PC-9 (cell line): ENCODE measurements at regions not wholly inside any gene's neighbourhood (a gene's known extent, or its start where the extent isn't known, plus 50 kb on each side); places are given as distances from the start of the nearest gene placed in this dataset.

ENCODE experiments used
- BruUV-seq: library from RNA; stranded (reverse); fragments of 400-500 nt; replicated peaks from 2 replicates; lab custom pipeline; 2021; lab: Mats Ljungman, UMichigan
- CTCF ChIA-PET: fragments of 300-600 bp; sonication (Branson Sonifier 250); formaldehyde crosslinking; loops from one replicate; lab custom pipeline; 2022; ENCODE audit warnings: antibody characterized with exemption; lab: Charles Lee
- POLR2A ChIA-PET: fragments of 300-600 bp; sonication (Branson Sonifier 250); formaldehyde crosslinking; loops from one replicate; lab custom pipeline; 2022; ENCODE audit warnings: antibody characterized with exemption; ENCODE audit not compliant: unreplicated experiment; lab: Charles Lee
- DNase-seq, 2 experiments: peaks; one replicate each; pipeline versions ENCODE4 v3.0.0 to v3.0.0-alpha.2; 2015 to 2022; ENCODE audit warnings: mixed read lengths in 1 of 2
- H2AFZ ChIP-seq: fragments of 200-600 bp; sonication (generic); 2 replicates; pipeline ENCODE4 v1.8.1; 2017; ENCODE audit warnings: antibody characterized with exemption
- H3F3A ChIP-seq: fragments of 200-600 bp; sonication (generic); 2 replicates; pipeline ENCODE4 v1.8.1; 2017; ENCODE audit warnings: antibody characterized with exemption, mild to moderate bottlenecking, low read depth; ENCODE audit not compliant: insufficient read depth
- H3K27ac ChIP-seq: fragments of 200-600 bp; sonication (generic); 2 replicates; pipeline ENCODE4 v1.6.1; 2016; ENCODE audit warnings: mixed run types
- H3K27me3 ChIP-seq: fragments of 200-600 bp; sonication (generic); 2 replicates; pipeline ENCODE4 v1.6.1; 2016; ENCODE audit warnings: low read depth, mixed run types; ENCODE audit not compliant: insufficient read depth
- H3K36me3 ChIP-seq: fragments of 200-600 bp; sonication (generic); 2 replicates; pipeline ENCODE4 v1.6.1; 2016; ENCODE audit warnings: low read depth, mixed run types
- H3K4me1 ChIP-seq: fragments of 200-600 bp; sonication (generic); replicated peaks from 2 replicates; pipeline ENCODE4 v1.6.1; 2016; ENCODE audit warnings: mixed run types; ENCODE audit not compliant: insufficient read depth
- H3K4me2 ChIP-seq: fragments of 200-600 bp; sonication (generic); 2 replicates; pipeline ENCODE4 v1.6.1; 2017; ENCODE audit warnings: mixed run types
- H3K4me3 ChIP-seq: fragments of 200-600 bp; sonication (generic); 2 replicates; pipeline ENCODE4 v1.6.1; 2016; ENCODE audit warnings: mixed run types
- H3K79me2 ChIP-seq: fragments of 200-600 bp; sonication (generic); 2 replicates; pipeline ENCODE4 v1.6.1; 2017; ENCODE audit warnings: low read depth, mixed run types
- H3K9me2 ChIP-seq: fragments of 200-600 bp; sonication (generic); 2 replicates; pipeline ENCODE4 v1.8.1; 2017; ENCODE audit warnings: mild to moderate bottlenecking; ENCODE audit not compliant: insufficient read depth
- H3K9me3 ChIP-seq: fragments of 200-600 bp; sonication (generic); 2 replicates; pipeline ENCODE4 v1.8.1; 2016; ENCODE audit warnings: low read depth; ENCODE audit not compliant: insufficient read depth
- H4K20me1 ChIP-seq: fragments of 200-600 bp; sonication (generic); 2 replicates; pipeline ENCODE4 v1.8.1; 2017; ENCODE audit not compliant: insufficient read depth
- CTCF ChIP-seq: fragments of 200-600 bp; sonication (generic); conservative IDR thresholded peaks from 2 replicates; pipeline ENCODE4 v1.6.1; 2017; ENCODE audit warnings: mixed run types, antibody characterized with exemption, mild to moderate bottlenecking, moderate library complexity
- EZH2 ChIP-seq: fragments of 200-600 bp; sonication (generic); IDR thresholded peaks from 2 replicates; pipeline ENCODE4 v1.8.0; 2017; ENCODE audit warnings: antibody characterized with exemption, low read depth
- intact Hi-C: fragments of 100-400 bp; cut with micrococcal nuclease; formaldehyde crosslinking; loops from one replicate; pipeline ENCODE4 v1.10.0; 2022; ENCODE audit not compliant: unreplicated experiment

- H3K9me2 ChIP-seq = 0 out of 2 replicates have a peak, but pooled peaks cover 3% of the 10 kb centered on the region
- H3K9me3 ChIP-seq = no peaks in the 10 kb centered on the region
- H2AFZ ChIP-seq = no peak overlapping the region
- CTCF ChIA-PET = no interaction called here
- POLR2A ChIA-PET = no interaction called here
- no peak overlapping the region for H3K4me2 ChIP-seq
- intact Hi-C loops = no loop called here
- H3K27me3 ChIP-seq = no peaks in the 10 kb centered on the region
- TF ChIP-seq EZH2 (no peak), CTCF (no peak)
- no peaks in the 10 kb centered on the region for H4K20me1 ChIP-seq
- no peaks in the 10 kb centered on the region for H3F3A ChIP-seq
- H3K36me3 ChIP-seq = no peaks in the 10 kb centered on the region
- no peak overlapping the region for H3K27ac ChIP-seq
- no peaks in the 10 kb centered on the region for H3K79me2 ChIP-seq
- no peaks in the 10 kb centered on the region for H3K4me1 ChIP-seq
- DNase-seq = no peak
- BruUV-seq = no TSS peak
- H3K4me3 ChIP-seq = no peak overlapping the region
These were observed 60.2 kb upstream of the MTNR1B start for GRCh38 chr11:92909214-92909613.

- H3K4me3 ChIP-seq = no peak overlapping the region
- no TSS peak for BruUV-seq
- intact Hi-C loops = no loop called here
- no peak for DNase-seq
- no peaks in the 10 kb centered on the region for H3K4me1 ChIP-seq
- no peaks in the 10 kb centered on the region for H3F3A ChIP-seq
- no peaks in the 10 kb centered on the region for H3K27me3 ChIP-seq
- H3K36me3 ChIP-seq = no peaks in the 10 kb centered on the region
- no peaks in the 10 kb centered on the region for H3K9me3 ChIP-seq
- H3K4me2 ChIP-seq = no peak overlapping the region
- no peak overlapping the region for H2AFZ ChIP-seq
- H4K20me1 ChIP-seq = no peaks in the 10 kb centered on the region
- CTCF ChIA-PET = no interaction called here
- TF ChIP-seq EZH2 = no peak
- TF ChIP-seq CTCF = no peak
- POLR2A ChIA-PET = no interaction called here
- no peak overlapping the region for H3K27ac ChIP-seq
- H3K9me2 ChIP-seq = 0 out of 2 replicates have a peak, but pooled peaks cover 3% of the 10 kb centered on the region
- no peaks in the 10 kb centered on the region for H3K79me2 ChIP-seq
These were observed 58.0 kb upstream of the MTNR1B start for GRCh38 chr11:92911478-92911877.

GRCh38 chr11:92915551-92915950 is 53.9 kb upstream of the MTNR1B start:
- H4K20me1 ChIP-seq = no peaks in the 10 kb centered on the region
- H3K4me2 ChIP-seq = no peak overlapping the region
- intact Hi-C loops = no loop called here
- no peaks in the 10 kb centered on the region for H3K9me3 ChIP-seq
- H3K36me3 ChIP-seq = no peaks in the 10 kb centered on the region
- CTCF ChIA-PET = no interaction called here
- POLR2A ChIA-PET = no interaction called here
- H3K9me2 ChIP-seq = no peaks in the 10 kb centered on the region
- H2AFZ ChIP-seq = no peak overlapping the region
- H3K4me3 ChIP-seq = no peak overlapping the region
- DNase-seq = no peak
- TF ChIP-seq CTCF (no peak), EZH2 (no peak)
- H3K4me1 ChIP-seq = no peaks in the 10 kb centered on the region
- H3K27ac ChIP-seq = no peak overlapping the region
- no peaks in the 10 kb centered on the region for H3K79me2 ChIP-seq
- no peaks in the 10 kb centered on the region for H3F3A ChIP-seq
- no TSS peak for BruUV-seq
- no peaks in the 10 kb centered on the region for H3K27me3 ChIP-seq
